ENCODE measurements at regions not wholly inside any gene's neighbourhood (a gene's known extent, or its start where the extent isn't known, plus 50 kb on each side); places are given as distances from the start of the nearest gene placed in this dataset.

GRCh38 chr1:50285994-50286393 is 137.2 kb downstream of the DMRTA2 start:
- Histone ChIP-seq H3K4me1 (ENCODE audit: control insufficient read depth in 3 of 3, insufficient read depth in 2 of 3, low read depth in 1 of 3, low read length in 2 of 3) (no peaks in the 10 kb centered on the region), H3K27ac (ENCODE audit: low read depth in 1 of 3, low read length in 2 of 3) (no peak overlapping the region), H3K36me3 (ENCODE audit: control insufficient read depth in 3 of 3, insufficient read depth in 2 of 3, low read depth in 1 of 3, low read length in 3 of 3) (no peaks in the 10 kb centered on the region), H3K9me3 (ENCODE audit: control insufficient read depth in 2 of 2, insufficient read depth in 1 of 2, low read depth in 1 of 2, low read length in 1 of 2) (no peaks in the 10 kb centered on the region), H3K4me3 (ENCODE audit: low read depth in 1 of 3, low read length in 3 of 3) (no peak overlapping the region), H3K27me3 (ENCODE audit: control insufficient read depth in 3 of 3, insufficient read depth in 3 of 3, low read length in 3 of 3) (peaks cover 0 to 2% (median 0%) of the 10 kb centered on the region in 3 donors)
- DNase-seq (no peak), FAIRE-seq (no peak)
- 8 to 59% (median 31%) methylated on average over 4 of the region's 4 CpGs for WGBS, 3 donors

GRCh38 chr1:50279622-50280330 is 143.5 kb downstream of the DMRTA2 start:
- peak; percentile 4 to 35 for DNase-seq
- peaks cover 0 to 4% (median 4%) of the 10 kb centered on the region in 3 donors for H3K27me3 ChIP-seq (ENCODE audit: control insufficient read depth in 3 of 3, insufficient read depth in 3 of 3, low read length in 3 of 3)
- 19 to 23% (median 21%) methylated on average over 7 of the region's 7 CpGs for WGBS, 3 donors
- FAIRE-seq: no peak
- H3K27ac ChIP-seq (ENCODE audit: low read depth in 1 of 3, low read length in 2 of 3): no peak overlapping the region
- no peak overlapping the region for H3K4me3 ChIP-seq (ENCODE audit: low read depth in 1 of 3, low read length in 3 of 3)
- no peaks in the 10 kb centered on the region for H3K9me3 ChIP-seq (ENCODE audit: control insufficient read depth in 2 of 2, insufficient read depth in 1 of 2, low read depth in 1 of 2, low read length in 1 of 2)
- no peaks in the 10 kb centered on the region for H3K4me1 ChIP-seq (ENCODE audit: control insufficient read depth in 3 of 3, insufficient read depth in 2 of 3, low read depth in 1 of 3, low read length in 2 of 3)
- no peaks in the 10 kb centered on the region for H3K36me3 ChIP-seq (ENCODE audit: control insufficient read depth in 3 of 3, insufficient read depth in 2 of 3, low read depth in 1 of 3, low read length in 3 of 3)

GRCh38 chr1:50278961-50279360 is 144.3 kb downstream of the DMRTA2 start:
- Histone ChIP-seq H3K27me3 (ENCODE audit: control insufficient read depth in 3 of 3, insufficient read depth in 3 of 3, low read length in 3 of 3) (peaks cover 0 to 4% (median 4%) of the 10 kb centered on the region in 3 donors), H3K4me1 (ENCODE audit: control insufficient read depth in 3 of 3, insufficient read depth in 2 of 3, low read depth in 1 of 3, low read length in 2 of 3) (no peaks in the 10 kb centered on the region), H3K36me3 (ENCODE audit: control insufficient read depth in 3 of 3, insufficient read depth in 2 of 3, low read depth in 1 of 3, low read length in 3 of 3) (no peaks in the 10 kb centered on the region), H3K27ac (ENCODE audit: low read depth in 1 of 3, low read length in 2 of 3) (no peak overlapping the region), H3K4me3 (ENCODE audit: low read depth in 1 of 3, low read length in 3 of 3) (no peak overlapping the region), H3K9me3 (ENCODE audit: control insufficient read depth in 2 of 2, insufficient read depth in 1 of 2, low read depth in 1 of 2, low read length in 1 of 2) (no peaks in the 10 kb centered on the region)
- FAIRE-seq (no peak), DNase-seq (no peak)
- 31 to 44% (median 43%) methylated on average over 3 of the region's 3 CpGs for WGBS, 3 donors

- WGBS, 3 donors: 23 to 34% (median 34%) methylated on average over 7 of the region's 7 CpGs
- FAIRE-seq (no peak), DNase-seq (no peak)
- Histone ChIP-seq H3K9me3 (ENCODE audit: control insufficient read depth in 2 of 2, insufficient read depth in 1 of 2, low read depth in 1 of 2, low read length in 1 of 2) (no peaks in the 10 kb centered on the region), H3K4me3 (ENCODE audit: low read depth in 1 of 3, low read length in 3 of 3) (no peak overlapping the region), H3K27me3 (ENCODE audit: control insufficient read depth in 3 of 3, insufficient read depth in 3 of 3, low read length in 3 of 3) (peaks cover 0 to 4% (median 4%) of the 10 kb centered on the region in 3 donors), H3K36me3 (ENCODE audit: control insufficient read depth in 3 of 3, insufficient read depth in 2 of 3, low read depth in 1 of 3, low read length in 3 of 3) (no peaks in the 10 kb centered on the region), H3K4me1 (ENCODE audit: control insufficient read depth in 3 of 3, insufficient read depth in 2 of 3, low read depth in 1 of 3, low read length in 2 of 3) (no peaks in the 10 kb centered on the region), H3K27ac (ENCODE audit: low read depth in 1 of 3, low read length in 2 of 3) (no peak overlapping the region)
Measured at GRCh38 chr1:50278410-50278809, 144.8 kb downstream of the DMRTA2 start.

- no peaks in the 10 kb centered on the region for H3K9me3 ChIP-seq (ENCODE audit: control insufficient read depth in 2 of 2, insufficient read depth in 1 of 2, low read depth in 1 of 2, low read length in 1 of 2)
- no peak overlapping the region for H3K4me3 ChIP-seq (ENCODE audit: low read depth in 1 of 3, low read length in 3 of 3)
- H3K36me3 ChIP-seq (ENCODE audit: control insufficient read depth in 3 of 3, insufficient read depth in 2 of 3, low read depth in 1 of 3, low read length in 3 of 3): no peaks in the 10 kb centered on the region
- DNase-seq (no peak), FAIRE-seq (no peak)
- H3K4me1 ChIP-seq (ENCODE audit: control insufficient read depth in 3 of 3, insufficient read depth in 2 of 3, low read depth in 1 of 3, low read length in 2 of 3): no peaks in the 10 kb centered on the region
- H3K27me3 ChIP-seq (ENCODE audit: control insufficient read depth in 3 of 3, insufficient read depth in 3 of 3, low read length in 3 of 3): peaks cover 0 to 4% (median 4%) of the 10 kb centered on the region in 3 donors
- 13 to 24% (median 16%) methylated on average over 9 of the region's 9 CpGs for WGBS, 3 donors
- H3K27ac ChIP-seq (ENCODE audit: low read depth in 1 of 3, low read length in 2 of 3): no peak overlapping the region
Measured at GRCh38 chr1:50275566-50275965, 147.7 kb downstream of the DMRTA2 start.

- H3K9me3 ChIP-seq (ENCODE audit: control insufficient read depth in 2 of 2, insufficient read depth in 1 of 2, low read depth in 1 of 2, low read length in 1 of 2): no peaks in the 10 kb centered on the region
- no peaks in the 10 kb centered on the region for H3K36me3 ChIP-seq (ENCODE audit: control insufficient read depth in 3 of 3, insufficient read depth in 2 of 3, low read depth in 1 of 3, low read length in 3 of 3)
- H3K4me3 ChIP-seq (ENCODE audit: low read depth in 1 of 3, low read length in 3 of 3): no peak overlapping the region
- no peak for DNase-seq
- no peak overlapping the region for H3K27ac ChIP-seq (ENCODE audit: low read depth in 1 of 3, low read length in 2 of 3)
- no peak for FAIRE-seq
- no peaks in the 10 kb centered on the region for H3K4me1 ChIP-seq (ENCODE audit: control insufficient read depth in 3 of 3, insufficient read depth in 2 of 3, low read depth in 1 of 3, low read length in 2 of 3)
- peaks cover 0 to 4% (median 0%) of the 10 kb centered on the region in 3 donors for H3K27me3 ChIP-seq (ENCODE audit: control insufficient read depth in 3 of 3, insufficient read depth in 3 of 3, low read length in 3 of 3)
Measured at GRCh38 chr1:50272912-50273311, 150.3 kb downstream of the DMRTA2 start.

- Histone ChIP-seq H3K27me3 (ENCODE audit: control insufficient read depth in 3 of 3, insufficient read depth in 3 of 3, low read length in 3 of 3) (no peaks in the 10 kb centered on the region), H3K27ac (ENCODE audit: low read depth in 1 of 3, low read length in 2 of 3) (no peak overlapping the region), H3K9me3 (ENCODE audit: control insufficient read depth in 2 of 2, insufficient read depth in 1 of 2, low read depth in 1 of 2, low read length in 1 of 2) (no peaks in the 10 kb centered on the region), H3K36me3 (ENCODE audit: control insufficient read depth in 3 of 3, insufficient read depth in 2 of 3, low read depth in 1 of 3, low read length in 3 of 3) (no peaks in the 10 kb centered on the region), H3K4me3 (ENCODE audit: low read depth in 1 of 3, low read length in 3 of 3) (no peak overlapping the region), H3K4me1 (ENCODE audit: control insufficient read depth in 3 of 3, insufficient read depth in 2 of 3, low read depth in 1 of 3, low read length in 2 of 3) (no peaks in the 10 kb centered on the region)
- FAIRE-seq (no peak), DNase-seq (peak; percentile 32 to 37)
- 50 to 62% (median 55%) methylated on average over 2 of the region's 2 CpGs for WGBS, 3 donors
Measured at GRCh38 chr1:50271968-50272578, 151.2 kb downstream of the DMRTA2 start.

- no peaks in the 10 kb centered on the region for H3K4me1 ChIP-seq (ENCODE audit: control insufficient read depth in 3 of 3, insufficient read depth in 2 of 3, low read depth in 1 of 3, low read length in 2 of 3)
- DNase-seq: no peak
- WGBS, 3 donors: 46 to 60% (median 48%) methylated on average over 2 of the region's 2 CpGs
- no peaks in the 10 kb centered on the region for H3K36me3 ChIP-seq (ENCODE audit: control insufficient read depth in 3 of 3, insufficient read depth in 2 of 3, low read depth in 1 of 3, low read length in 3 of 3)
- no peak for FAIRE-seq
- no peaks in the 10 kb centered on the region for H3K9me3 ChIP-seq (ENCODE audit: control insufficient read depth in 2 of 2, insufficient read depth in 1 of 2, low read depth in 1 of 2, low read length in 1 of 2)
- H3K27ac ChIP-seq (ENCODE audit: low read depth in 1 of 3, low read length in 2 of 3): no peak overlapping the region
- no peaks in the 10 kb centered on the region for H3K27me3 ChIP-seq (ENCODE audit: control insufficient read depth in 3 of 3, insufficient read depth in 3 of 3, low read length in 3 of 3)
- no peak overlapping the region for H3K4me3 ChIP-seq (ENCODE audit: low read depth in 1 of 3, low read length in 3 of 3)
Measured at GRCh38 chr1:50271337-50271736, 151.9 kb downstream of the DMRTA2 start.
